GM21723 (cell line): ENCODE measurements at regions not wholly inside any gene's neighbourhood (a gene's known extent, or its start where the extent isn't known, plus 50 kb on each side); places are given as distances from the start of the nearest gene placed in this dataset.

ENCODE experiments used
- ATAC-seq: cut with Tn5 transposase; IDR thresholded peaks from one replicate; pipeline ENCODE4 v1.9.1; 2021; ENCODE audit warnings: mild to moderate bottlenecking, moderate library complexity; ENCODE audit not compliant: unreplicated experiment

DNA sequence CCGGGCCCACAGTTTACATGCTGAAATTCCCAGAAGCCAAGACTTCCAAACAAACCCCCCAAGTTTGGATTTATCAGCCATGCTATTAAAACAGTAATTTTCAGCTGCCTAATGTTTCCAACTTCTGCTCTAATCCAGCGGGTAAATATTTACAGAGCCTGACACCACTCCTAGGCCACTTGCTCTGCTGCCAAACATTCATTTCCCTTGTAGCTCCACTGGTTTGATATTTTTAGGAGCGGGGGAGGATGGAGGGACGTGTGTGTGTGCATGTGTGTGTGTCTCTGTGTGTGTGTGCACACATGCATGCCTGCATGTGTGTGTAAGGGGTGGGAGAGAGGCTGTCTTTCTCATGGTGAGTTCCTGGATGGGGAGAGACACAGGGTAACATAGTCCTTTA lies 115.7 kb upstream of the PJA1 start:
- no peak for ATAC-seq

DNA sequence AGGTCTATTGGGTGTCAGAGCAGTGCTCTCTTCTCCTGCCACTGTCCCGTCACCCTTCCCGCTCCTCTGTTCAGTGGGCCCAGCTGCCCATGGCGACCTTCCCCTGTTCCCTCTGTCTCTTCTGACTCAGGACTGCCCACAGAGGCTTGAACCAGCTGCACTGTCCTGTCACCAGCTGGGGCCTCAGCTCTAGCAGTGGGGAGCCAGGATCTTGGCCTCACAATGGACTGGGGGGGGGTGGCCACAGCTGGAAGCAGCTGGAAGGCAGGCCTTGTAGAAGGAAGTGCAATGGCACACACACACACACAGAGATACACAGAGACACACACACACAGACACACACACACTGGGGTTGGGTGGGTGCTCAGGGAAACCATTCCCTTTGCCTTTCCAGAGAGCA lies 114.0 kb upstream of the PJA1 start:
- ATAC-seq = no peak

- no peak for ATAC-seq
Observed at GRCh38 chrX:69278031-69278687, 112.9 kb upstream of the PJA1 start.

DNA sequence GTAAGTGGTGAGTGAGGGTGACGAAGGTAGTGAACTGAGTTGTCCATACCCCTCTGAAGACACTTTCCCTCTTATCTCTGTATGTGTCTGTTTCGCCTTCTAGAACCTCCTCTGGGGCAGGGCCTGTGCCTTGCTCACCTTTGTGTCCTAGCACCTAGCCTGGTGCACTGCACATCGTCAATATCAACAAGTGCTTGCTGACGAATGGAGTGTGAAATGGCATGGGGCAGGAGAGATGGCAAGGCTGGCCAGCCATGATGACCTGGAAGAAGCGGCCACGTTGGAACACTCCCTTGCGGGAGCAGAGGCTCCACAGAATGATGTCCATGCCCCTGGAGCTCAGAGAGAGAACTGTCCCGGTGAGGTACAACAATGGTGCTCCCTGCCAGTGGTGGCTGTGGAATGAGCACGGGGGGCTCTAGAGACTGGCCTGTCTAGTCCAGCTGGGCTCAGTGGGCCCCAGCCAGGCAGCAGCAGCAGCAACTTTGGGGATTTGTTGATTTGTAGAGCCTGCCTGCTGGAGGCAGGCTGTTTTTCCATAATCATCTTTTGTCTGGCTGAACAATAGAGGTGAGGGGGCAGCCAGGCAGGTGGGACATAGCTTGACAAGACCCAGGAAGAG lies 112.2 kb upstream of the PJA1 start:
- no peak for ATAC-seq

- ATAC-seq = no peak
Observed at GRCh38 chrX:69268611-69269010, 103.4 kb upstream of the PJA1 start.

- no peak for ATAC-seq
Observed at GRCh38 chrX:69264158-69264581, 98.9 kb upstream of the PJA1 start.

GRCh38 chrX:69263251-69263820 lies 98.1 kb upstream of the PJA1 start:
- no peak for ATAC-seq

DNA sequence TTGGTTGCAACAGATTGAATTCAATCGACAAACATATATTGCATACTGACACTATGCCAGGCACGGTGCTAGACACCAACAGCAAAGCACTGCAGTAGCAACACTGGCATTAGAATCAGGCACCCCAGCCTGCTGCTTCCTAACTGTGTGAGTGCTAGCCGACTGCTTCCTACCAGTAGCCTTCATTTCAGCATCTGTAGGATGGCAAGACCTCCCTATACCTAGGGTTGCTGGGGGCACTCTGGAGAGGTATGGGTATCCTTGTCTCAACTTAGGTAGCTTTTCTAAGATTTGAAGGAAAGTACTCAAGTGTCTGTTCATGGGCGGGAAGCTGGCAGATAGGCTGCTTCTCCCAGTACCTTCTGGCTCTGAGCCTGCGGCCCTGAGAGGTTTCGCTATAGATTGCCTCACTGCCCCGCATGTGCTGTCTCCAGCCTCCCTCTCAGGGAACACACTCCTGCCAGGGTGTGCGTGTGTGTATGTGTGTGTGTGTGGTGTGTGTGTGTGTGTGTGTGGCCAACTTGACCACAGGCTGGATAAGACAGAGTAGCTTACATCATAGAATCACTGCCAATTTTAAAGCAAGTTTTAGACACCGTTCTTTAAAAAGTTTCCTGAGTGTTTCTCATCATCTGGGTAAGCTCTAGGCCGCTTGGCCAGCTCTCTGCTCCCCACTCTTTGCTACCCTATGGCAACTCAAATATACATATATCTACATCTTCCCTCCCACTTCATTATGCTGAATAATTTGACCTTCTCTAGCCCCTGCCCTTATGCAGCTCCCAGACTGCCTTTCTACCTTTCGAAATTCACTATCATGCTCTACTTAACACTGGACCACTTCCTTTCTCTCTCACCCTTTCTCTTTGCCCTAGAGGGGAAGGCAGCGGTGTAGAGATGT lies 97.0 kb upstream of the PJA1 start:
- no peak for ATAC-seq

DNA sequence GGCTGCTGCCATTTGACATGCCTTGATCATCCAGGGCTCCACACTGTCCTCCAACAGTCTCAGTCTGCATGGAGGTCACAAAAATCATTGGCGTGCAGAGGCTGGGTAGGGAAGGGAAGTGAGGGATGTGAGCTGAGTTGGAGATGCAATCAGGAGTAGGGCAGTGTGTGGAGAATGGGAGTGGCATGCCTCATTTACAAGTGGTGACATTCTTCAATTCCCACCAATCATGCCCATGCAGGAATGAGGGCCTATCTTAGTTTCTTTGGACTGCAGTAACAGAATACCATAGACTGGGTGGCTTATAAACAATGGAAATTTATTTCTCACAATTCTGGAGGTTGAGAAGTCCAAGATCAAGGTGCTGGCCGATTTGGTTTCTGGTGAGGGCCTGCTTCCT lies 94.9 kb upstream of the PJA1 start:
- ATAC-seq = no peak

DNA sequence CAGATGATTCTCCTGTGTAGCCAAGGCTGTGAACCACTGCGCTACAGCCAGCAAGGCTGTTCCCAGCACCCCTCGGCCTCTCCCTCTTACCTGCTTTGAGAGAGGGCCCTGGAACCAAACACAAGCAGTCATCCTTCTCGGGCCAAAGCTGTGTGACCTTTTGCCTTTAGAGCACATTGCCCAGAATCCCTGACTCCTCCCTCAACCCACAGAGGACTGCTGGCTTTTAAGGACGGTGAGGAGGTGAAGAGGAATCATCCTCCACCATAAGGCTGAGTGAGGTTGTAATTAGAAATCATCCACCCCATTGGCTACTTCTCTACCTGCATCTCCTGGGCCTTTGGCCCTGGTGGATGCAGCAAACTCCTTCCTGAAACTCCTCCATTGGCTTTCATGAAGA lies 93.6 kb upstream of the PJA1 start:
- no peak for ATAC-seq

GRCh38 chrX:69257499-69258127 lies 92.4 kb upstream of the PJA1 start:
- ATAC-seq = no peak

- ATAC-seq = no peak
Observed at GRCh38 chrX:69256291-69256565, 91.0 kb upstream of the PJA1 start.

GRCh38 chrX:69255441-69256290 lies 90.4 kb upstream of the PJA1 start:
- ATAC-seq = no peak

GRCh38 chrX:69253821-69254220 lies 88.6 kb upstream of the PJA1 start:
- no peak for ATAC-seq

GRCh38 chrX:69243276-69243675 lies 78.0 kb upstream of the PJA1 start:
- ATAC-seq = no peak

GRCh38 chrX:69238887-69239231 lies 73.6 kb upstream of the PJA1 start:
- ATAC-seq = no peak

DNA sequence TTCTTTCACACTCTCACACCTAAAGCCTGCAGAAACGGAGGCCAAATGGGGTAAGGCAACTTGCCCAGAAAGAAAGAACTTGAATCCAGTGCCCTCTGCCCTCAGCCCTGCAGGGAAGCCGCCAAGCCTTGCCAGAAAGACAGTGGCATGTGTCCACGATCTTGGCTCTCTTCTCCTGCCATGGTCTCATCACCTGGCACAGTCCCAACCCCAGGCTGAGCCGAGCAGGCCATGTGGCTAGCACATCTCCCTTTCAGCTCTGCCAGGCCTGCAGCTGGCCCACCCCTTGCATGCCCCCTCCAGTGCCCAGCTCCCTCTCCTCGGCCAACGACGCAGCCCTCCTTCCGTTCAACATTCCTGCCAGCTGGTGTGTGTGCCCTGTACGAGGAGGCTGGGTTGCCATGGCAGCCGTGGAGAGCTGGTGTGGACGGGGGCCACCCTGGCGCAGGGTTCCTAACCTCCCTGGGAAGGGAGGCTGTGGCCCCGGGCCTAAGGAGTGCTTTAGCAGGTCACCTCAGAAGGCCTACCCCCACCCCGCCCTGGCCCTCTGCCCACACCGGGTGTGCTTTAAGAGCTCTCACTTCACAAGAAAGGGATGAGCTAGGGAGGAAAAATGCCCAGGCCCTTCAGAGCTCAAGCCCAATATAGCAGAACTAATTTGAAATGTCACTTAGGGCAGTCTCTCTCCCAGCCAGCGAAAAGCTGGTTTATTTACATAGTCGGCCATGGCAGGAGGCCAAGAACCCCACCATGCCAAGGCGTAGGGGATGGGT lies 73.0 kb upstream of the PJA1 start:
- ATAC-seq = no peak

DNA sequence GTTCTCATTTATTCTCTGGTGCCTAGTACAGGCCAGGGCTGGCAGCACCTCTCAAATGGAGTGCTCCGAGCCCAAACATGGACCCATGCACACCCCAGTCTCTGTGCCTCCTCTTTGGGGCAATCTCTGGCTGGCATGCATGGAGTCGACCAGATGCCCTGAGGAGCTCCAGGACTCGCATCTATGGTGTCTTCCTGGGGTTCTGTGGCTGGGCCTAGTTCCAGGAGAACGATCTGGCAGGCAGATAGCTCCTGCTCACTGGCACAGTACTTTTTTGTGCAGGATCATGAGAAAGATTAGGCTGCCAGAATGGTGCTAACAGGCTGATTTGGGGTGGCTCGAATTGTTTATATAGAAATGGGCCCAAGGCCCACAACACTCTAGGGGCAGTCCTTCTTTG lies 72.0 kb upstream of the PJA1 start:
- ATAC-seq = no peak

DNA sequence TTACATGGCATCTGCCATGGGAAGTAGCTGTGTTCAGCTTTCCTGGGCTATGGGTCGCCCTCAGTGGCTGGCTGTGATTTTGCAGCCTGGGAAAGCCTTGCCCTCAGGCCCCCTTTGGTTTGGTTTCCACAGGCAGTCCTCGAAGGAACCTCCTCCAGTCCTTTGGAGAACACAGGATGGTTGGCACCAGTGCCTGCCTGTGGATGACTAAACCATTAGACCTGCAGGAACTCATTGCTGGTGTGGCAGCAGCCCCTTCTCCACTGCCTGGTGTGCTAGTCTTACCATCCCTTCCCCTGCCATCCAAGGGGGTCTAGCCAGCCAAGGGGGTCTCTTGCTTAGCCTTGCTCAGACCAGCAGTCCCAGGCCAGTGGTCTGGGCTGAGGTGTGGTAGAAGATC lies 71.4 kb upstream of the PJA1 start:
- ATAC-seq = no peak

GRCh38 chrX:69234624-69235023 lies 69.4 kb upstream of the PJA1 start:
- no peak for ATAC-seq
